HEK293 (cell line): ENCODE measurements at regions not wholly inside any gene's neighbourhood (a gene's known extent, or its start where the extent isn't known, plus 50 kb on each side); places are given as distances from the start of the nearest gene placed in this dataset.

Source experiments
- CTCF ChIA-PET: fragments of 350-600 bp; formaldehyde crosslinking; extraction: SDS; loops from one replicate; lab custom pipeline; 2021; ENCODE audit warnings: antibody characterized with exemption; lab: Yijun Ruan, JAX
- POLR2A ChIA-PET: fragments of 300-600 bp; formaldehyde crosslinking; extraction: SDS; loops from one replicate; lab custom pipeline; 2020; ENCODE audit warnings: antibody characterized with exemption, inconsistent platforms; lab: Yijun Ruan, JAX
- H3K27ac ChIP-seq: fragments of 200-500 bp; sonication (Bioruptor generic); 2 replicates; pipeline ENCODE4 v1.5.1; 2014; ENCODE audit warnings: low read depth, low read length, control low read depth, inconsistent platforms; ENCODE audit errors: extremely low read depth
- H3K36me3 ChIP-seq, 2 experiments: fragments of 200-500 bp in 1 of 2; sonication (Bioruptor generic) in 1 of 2; 1 replicate in 1 of 2; 2 replicates in 1 of 2; pipeline ENCODE4 v1.5.1; 2014 to 2017; ENCODE audit warnings: inconsistent platforms in 2 of 2, low read length in 2 of 2; ENCODE audit not compliant: control insufficient read depth in 2 of 2, insufficient read depth in 1 of 2
- H3K4me1 ChIP-seq: fragments of 200-500 bp; sonication (Bioruptor generic); 2 replicates; pipeline ENCODE4 v1.5.1; 2014; ENCODE audit warnings: mild to moderate bottlenecking, low read length, inconsistent platforms; ENCODE audit not compliant: control insufficient read depth, insufficient read depth
- H3K4me3 ChIP-seq: 2 replicates; pipeline ENCODE4 v1.5.1; 2011; ENCODE audit warnings: low read depth, mild to moderate bottlenecking, control low read depth, low read length, moderate library complexity
- H3K9me3 ChIP-seq: fragments of 200-500 bp; sonication (Bioruptor generic); 2 replicates; pipeline ENCODE4 v1.5.1; 2014; ENCODE audit warnings: low read depth, low read length, inconsistent platforms; ENCODE audit not compliant: control insufficient read depth, insufficient read depth
- FEZF1 ChIP-seq: fragments of 450-650 bp; formaldehyde crosslinking; IDR thresholded peaks from 2 replicates; pipeline ENCODE4 v1.5.1; 2016; ENCODE audit warnings: missing biosample characterization, missing genetic modification characterization
- OVOL3 ChIP-seq: fragments of 450-650 bp; formaldehyde crosslinking; IDR thresholded peaks from 2 replicates; pipeline ENCODE4 v1.5.1; 2016; ENCODE audit warnings: missing biosample characterization, missing genetic modification characterization
- PBX3 ChIP-seq: sonication (generic); formaldehyde crosslinking; IDR thresholded peaks from 2 replicates; pipeline ENCODE4 v1.8.1; 2022; ENCODE audit warnings: mild to moderate bottlenecking, moderate library complexity, missing genetic modification reagents
- ZNF112 ChIP-seq: fragments of 450-650 bp; formaldehyde crosslinking; IDR thresholded peaks from 2 replicates; pipeline ENCODE4 v1.5.0; 2017; ENCODE audit warnings: missing biosample characterization, missing genetic modification characterization
- ZNF132 ChIP-seq: fragments of 450-650 bp; formaldehyde crosslinking; IDR thresholded peaks from 2 replicates; pipeline ENCODE4 v1.5.1; 2017; ENCODE audit warnings: missing biosample characterization, missing genetic modification characterization, borderline replicate concordance
- ZNF18 ChIP-seq: fragments of 450-650 bp; formaldehyde crosslinking; IDR thresholded peaks from 2 replicates; pipeline ENCODE4 v1.5.1; 2016; ENCODE audit warnings: missing biosample characterization, missing genetic modification characterization
- ZNF239 ChIP-seq: fragments of 450-650 bp; formaldehyde crosslinking; IDR thresholded peaks from 2 replicates; pipeline ENCODE4 v1.5.1; 2016; ENCODE audit warnings: missing biosample characterization, missing genetic modification characterization
- ZNF280D ChIP-seq: fragments of 450-650 bp; formaldehyde crosslinking; IDR thresholded peaks from 2 replicates; pipeline ENCODE4 v1.5.1; 2016; ENCODE audit warnings: missing biosample characterization, missing genetic modification characterization
- ZNF292 ChIP-seq: fragments of 450-650 bp; formaldehyde crosslinking; IDR thresholded peaks from 2 replicates; pipeline ENCODE4 v1.5.1; 2016; ENCODE audit warnings: low read depth, missing biosample characterization, missing genetic modification characterization, borderline replicate concordance
- ZNF341 ChIP-seq: fragments of 450-650 bp; formaldehyde crosslinking; IDR thresholded peaks from 2 replicates; pipeline ENCODE4; 2016; ENCODE audit warnings: low read depth, missing biosample characterization, missing genetic modification characterization
- ZNF513 ChIP-seq: fragments of 450-650 bp; IDR thresholded peaks from 2 replicates; pipeline ENCODE4 v1.5.1; 2018; ENCODE audit warnings: missing biosample characterization, missing genetic modification characterization
- ZNF518A ChIP-seq: fragments of 450-650 bp; formaldehyde crosslinking; conservative IDR thresholded peaks from 2 replicates; pipeline ENCODE4 v1.5.1; 2016; ENCODE audit warnings: low read depth, missing biosample characterization, missing genetic modification characterization
- ZNF621 ChIP-seq: fragments of 450-650 bp; formaldehyde crosslinking; IDR thresholded peaks from 2 replicates; pipeline ENCODE4 v1.5.1; 2017; ENCODE audit warnings: missing biosample characterization, missing genetic modification characterization
- ZNF645 ChIP-seq: fragments of 450-650 bp; formaldehyde crosslinking; IDR thresholded peaks from 2 replicates; pipeline ENCODE4; 2016; ENCODE audit warnings: missing biosample characterization, missing genetic modification characterization
- ZNF785 ChIP-seq: fragments of 450-650 bp; formaldehyde crosslinking; IDR thresholded peaks from 2 replicates; pipeline ENCODE4 v1.5.1; 2016; ENCODE audit warnings: missing biosample characterization, missing genetic modification characterization

GRCh38 chr7:142638581-142638980 lies 110.7 kb upstream of the PRSS1 start:
- Histone ChIP-seq H3K9me3 (no peaks in the 10 kb centered on the region), H3K27ac (no peak overlapping the region), H3K4me3 (no peak overlapping the region), H3K4me1 (no peaks in the 10 kb centered on the region), H3K36me3 (no peaks in the 10 kb centered on the region)
- no peak for TF ChIP-seq ZNF518A (tag by site-specific recombination)
- TF ChIP-seq ZNF112 (tag by site-specific recombination): no peak
- POLR2A ChIA-PET: no interaction called here
- CTCF ChIA-PET: no interaction called here

- ChIA-PET CTCF (interaction anchor here (0.6 to 8.5 kb wide), 7 partner anchors 10 to 295 kb away, joined by 3 to 116 read pairs (median 3); no protein-coding TSS in a partner anchor), POLR2A (no interaction called here)
- H3K4me1 ChIP-seq: no peaks in the 10 kb centered on the region
- no peak overlapping the region for H3K27ac ChIP-seq
- H3K36me3 ChIP-seq: no peaks in the 10 kb centered on the region
- TF ChIP-seq ZNF132 (tag by site-specific recombination) (no peak), ZNF341 (tag by site-specific recombination) (no peak), ZNF292 (tag by site-specific recombination) (no peak), ZNF785 (no peak), ZNF239 (tag by site-specific recombination) (no peak), ZNF18 (tag by site-specific recombination) (no peak), ZNF280D (no peak), OVOL3 (no peak), ZNF513 (no peak), PBX3 (CRISPR knock-in tag) (no peak), FEZF1 (tag by site-specific recombination) (no peak), ZNF645 (no peak), ZNF621 (no peak)
- no peaks in the 10 kb centered on the region for H3K9me3 ChIP-seq
- no peak overlapping the region for H3K4me3 ChIP-seq
These were observed 112.0 kb upstream of the PRSS1 start for GRCh38 chr7:142637240-142637639.
